ENCODE measurements at regions not wholly inside any gene's neighbourhood (a gene's known extent, or its start where the extent isn't known, plus 50 kb on each side); places are given as distances from the start of the nearest gene placed in this dataset.

DNA sequence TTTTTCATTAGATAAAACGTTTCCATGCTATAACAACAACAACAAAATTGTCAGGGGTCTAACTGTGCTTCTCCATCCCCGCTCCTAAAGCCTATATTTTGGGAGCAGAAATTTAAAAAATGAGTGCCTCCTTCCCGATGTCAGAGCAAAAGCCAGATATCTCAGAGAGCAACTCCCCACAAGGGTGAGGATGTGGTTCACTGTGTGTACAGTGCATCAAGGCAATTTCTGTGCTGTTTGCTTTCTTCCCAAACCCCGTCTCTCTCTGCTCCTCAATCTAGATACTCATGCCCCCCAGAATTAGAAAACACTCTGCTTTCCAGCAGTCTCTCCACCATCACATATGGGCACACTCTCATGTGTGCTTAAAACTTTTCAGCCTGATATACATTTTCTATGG is 76.7 kb upstream of the MBNL1 start:
- no peak for DNase-seq (ENCODE audit: low read depth in 4 of 4, low spot score in 1 of 4)

DNA sequence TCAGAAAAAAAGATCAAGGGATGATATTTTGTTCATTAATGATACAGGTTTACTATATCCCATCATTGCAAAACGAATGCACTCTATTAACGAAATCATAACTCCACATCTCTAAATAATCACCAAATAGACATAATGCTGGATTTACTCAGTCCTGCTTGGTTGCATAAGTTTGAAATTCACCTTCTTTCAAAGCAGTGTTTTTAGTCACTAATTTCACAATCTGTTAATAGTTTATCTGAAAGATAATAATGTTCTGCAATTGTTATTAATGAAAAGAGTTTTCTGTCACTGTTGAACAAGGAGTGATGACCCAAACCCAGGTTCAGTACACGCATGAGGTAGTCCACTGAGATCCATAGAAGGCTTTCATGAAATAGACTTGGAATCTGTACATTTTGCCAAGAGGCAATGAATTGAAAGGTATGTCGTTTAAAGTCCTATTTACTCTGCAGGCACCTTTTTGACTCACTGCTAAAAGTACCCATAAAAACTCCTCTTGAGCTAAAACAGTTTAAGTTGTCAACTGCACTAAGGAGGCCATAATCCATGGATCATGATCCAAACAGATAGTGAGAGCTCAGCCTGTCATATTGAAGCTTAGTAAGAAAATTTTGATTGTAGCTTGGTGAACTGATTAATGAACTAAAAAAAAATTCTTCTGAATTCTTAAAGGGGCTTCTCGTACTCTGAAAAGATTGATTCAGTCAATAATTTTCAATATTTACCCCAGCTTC is 75.6 kb upstream of the MBNL1 start:
- no peak for DNase-seq (ENCODE audit: low read depth in 4 of 4, low spot score in 1 of 4)

DNA sequence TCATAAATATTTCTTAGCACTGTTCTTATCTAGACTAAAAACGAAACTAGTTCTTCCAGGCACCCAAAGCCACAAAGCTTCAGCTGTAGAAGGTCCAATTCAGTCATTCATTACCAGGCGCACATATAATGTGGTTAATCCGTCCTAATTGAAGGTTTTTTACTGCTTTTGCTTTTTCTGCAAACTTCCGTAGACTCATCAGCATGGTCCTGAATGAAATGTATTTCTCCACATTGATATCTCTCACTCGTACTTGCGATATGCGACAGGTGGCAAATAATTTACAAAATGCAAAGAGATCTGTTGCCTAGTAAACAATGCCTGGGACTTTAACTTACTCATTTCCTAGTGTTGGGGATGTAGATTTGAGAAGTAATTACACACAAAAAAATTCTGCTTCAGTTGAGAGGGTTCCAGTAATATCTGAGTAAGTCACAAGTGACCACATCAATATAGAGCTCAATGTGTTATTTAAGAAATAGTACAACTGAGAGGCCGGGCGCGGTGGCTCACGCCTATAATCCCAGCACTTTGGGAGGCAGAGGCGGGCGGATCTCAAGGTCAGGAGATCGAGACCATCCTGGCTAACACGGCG is 75.0 kb upstream of the MBNL1 start:
- no peak for DNase-seq (ENCODE audit: low read depth in 4 of 4, low spot score in 1 of 4)

GRCh38 chr3:152195206-152195605 is 73.5 kb upstream of the MBNL1 start:
- no peak for DNase-seq (ENCODE audit: low read depth in 4 of 4, low spot score in 1 of 4)

DNA sequence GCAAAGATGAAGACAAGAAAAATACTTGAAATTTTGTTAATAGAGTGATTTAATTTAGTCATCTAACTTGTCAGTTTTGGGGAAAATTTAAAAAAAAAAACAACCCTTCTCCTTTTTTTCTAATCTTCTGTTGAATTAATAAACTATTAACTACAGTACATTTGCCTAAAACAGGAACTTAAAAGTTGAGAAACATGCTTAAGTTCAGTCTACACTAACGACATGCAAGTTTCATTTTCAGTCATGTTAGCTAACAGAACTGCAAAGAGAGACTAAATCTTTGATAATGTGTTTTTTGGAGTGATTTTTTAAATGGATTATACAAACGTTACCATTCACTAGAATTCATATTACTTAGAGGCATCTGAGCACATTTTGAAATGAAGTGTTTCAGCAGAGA is 71.9 kb upstream of the MBNL1 start:
- no peak for DNase-seq (ENCODE audit: low read depth in 4 of 4, low spot score in 1 of 4)

DNA sequence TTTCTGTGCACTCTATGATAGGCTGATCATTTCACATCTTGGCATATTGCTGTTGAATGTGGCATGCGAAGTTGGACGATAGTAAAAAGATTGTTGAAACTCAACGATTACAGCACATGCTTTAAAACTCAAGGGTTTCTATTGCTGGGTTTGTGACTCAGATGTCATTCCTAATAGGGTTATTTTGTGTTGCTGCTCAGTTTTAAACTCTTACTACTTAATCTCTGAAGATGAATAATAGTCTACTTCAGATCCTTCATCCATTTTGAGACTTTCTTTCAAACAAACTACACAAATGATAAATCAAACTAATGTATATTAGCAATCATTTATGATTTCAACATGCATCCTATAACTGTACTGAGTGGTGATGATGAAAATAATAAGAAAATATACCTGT is 71.3 kb upstream of the MBNL1 start:
- DNase-seq (ENCODE audit: low read depth in 4 of 4, low spot score in 1 of 4), result no peak

- no peak for DNase-seq (ENCODE audit: low read depth in 4 of 4, low spot score in 1 of 4)
Observed at GRCh38 chr3:152197937-152198336, 70.8 kb upstream of the MBNL1 start.

DNA sequence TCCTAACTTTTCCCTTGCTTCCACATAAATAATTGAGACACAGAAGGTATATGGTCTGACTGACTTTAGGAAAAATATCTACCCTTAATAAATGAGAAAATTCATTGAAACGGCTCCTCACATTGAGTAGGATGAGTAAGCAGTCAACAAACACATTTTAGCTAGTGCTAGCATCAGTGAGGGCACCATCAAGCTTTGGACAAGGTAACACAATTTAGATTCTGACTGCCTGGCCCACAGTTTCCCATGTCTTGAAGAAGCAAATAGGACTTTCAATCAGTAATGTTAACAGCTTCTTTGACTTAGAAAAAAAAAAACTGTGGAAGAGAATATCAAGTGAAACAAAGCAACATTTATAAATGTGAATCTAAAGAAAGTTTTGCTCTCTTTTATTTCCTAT is 70.1 kb upstream of the MBNL1 start:
- DNase-seq (ENCODE audit: low read depth in 4 of 4, low spot score in 1 of 4), result no peak

DNA sequence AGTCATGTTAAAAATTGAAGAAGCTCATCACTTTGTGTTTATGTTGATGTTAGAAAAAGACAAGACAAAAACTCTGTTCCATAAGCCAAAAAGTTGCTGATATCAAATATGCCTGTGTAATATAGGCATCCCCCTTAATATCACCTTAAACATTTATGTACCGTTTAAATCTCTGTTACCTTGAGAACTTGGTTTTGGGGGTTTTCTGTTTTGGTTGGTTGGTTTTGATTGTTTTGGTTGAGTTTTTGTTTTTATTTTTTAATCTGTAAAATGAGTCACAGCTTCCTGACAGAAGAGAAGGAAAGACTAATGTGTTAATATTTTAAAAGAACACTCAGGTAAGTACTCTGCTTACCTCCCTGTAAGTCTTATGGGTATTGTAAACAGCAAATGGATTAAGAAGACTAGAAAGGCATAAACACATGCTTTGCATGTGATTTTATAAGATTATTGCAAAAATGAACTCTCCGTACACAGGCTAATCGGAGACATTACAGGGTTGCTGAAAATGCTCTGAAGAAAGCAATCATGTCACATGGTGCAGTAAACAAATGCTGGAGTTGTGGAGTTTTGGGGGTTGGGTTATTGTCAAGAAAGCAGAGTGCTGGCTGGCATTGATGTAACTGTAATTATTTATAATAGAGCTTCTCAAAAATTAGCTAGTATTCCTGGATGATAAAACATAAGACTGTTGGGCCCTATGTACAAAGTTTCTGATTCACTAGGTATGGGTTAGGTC is 69.5 kb upstream of the MBNL1 start:
- no peak for DNase-seq (ENCODE audit: low read depth in 4 of 4, low spot score in 1 of 4)

- DNase-seq (ENCODE audit: low read depth in 4 of 4, low spot score in 1 of 4), result no peak
Observed at GRCh38 chr3:152200476-152201420, 68.0 kb upstream of the MBNL1 start.

- no peak for DNase-seq (ENCODE audit: low read depth in 4 of 4, low spot score in 1 of 4)
Observed at GRCh38 chr3:152202976-152203626, 65.6 kb upstream of the MBNL1 start.

GRCh38 chr3:152203652-152204051 is 65.1 kb upstream of the MBNL1 start:
- no peak for DNase-seq (ENCODE audit: low read depth in 4 of 4, low spot score in 1 of 4)

- no peak for DNase-seq (ENCODE audit: low read depth in 4 of 4, low spot score in 1 of 4)
Observed at GRCh38 chr3:152204218-152204617, 64.5 kb upstream of the MBNL1 start.

DNA sequence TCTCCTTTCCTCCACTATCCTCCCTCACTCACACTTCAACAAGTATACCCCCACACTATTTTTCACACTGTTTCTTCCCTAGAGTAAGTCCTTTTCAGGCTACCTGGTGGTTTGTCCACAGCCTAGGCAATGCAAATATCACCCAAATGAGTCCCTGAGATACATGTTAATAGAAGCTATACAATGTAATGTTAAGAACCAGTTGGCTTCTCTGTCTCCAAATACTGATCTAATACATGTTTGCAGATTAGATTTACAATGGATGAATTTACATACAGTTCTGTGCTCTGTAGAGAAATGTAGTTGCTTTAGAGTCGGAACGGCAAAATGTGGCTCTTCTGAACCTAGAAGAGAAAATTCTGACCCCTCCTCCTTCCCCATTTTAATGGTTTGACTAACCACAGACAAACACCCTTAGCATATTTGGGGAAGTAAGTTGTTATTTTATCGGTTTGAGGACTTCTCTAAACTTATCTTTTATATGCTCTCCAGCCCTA is 63.6 kb upstream of the MBNL1 start:
- no peak for DNase-seq (ENCODE audit: low read depth in 4 of 4, low spot score in 1 of 4)

- no peak for DNase-seq (ENCODE audit: low read depth in 4 of 4, low spot score in 1 of 4)
Observed at GRCh38 chr3:152206243-152206760, 62.4 kb upstream of the MBNL1 start.

GRCh38 chr3:152208439-152208838 is 60.3 kb upstream of the MBNL1 start:
- no peak for DNase-seq (ENCODE audit: low read depth in 4 of 4, low spot score in 1 of 4)

GRCh38 chr3:152209060-152209459 is 59.7 kb upstream of the MBNL1 start:
- DNase-seq (ENCODE audit: low read depth in 4 of 4, low spot score in 1 of 4), result no peak

DNA sequence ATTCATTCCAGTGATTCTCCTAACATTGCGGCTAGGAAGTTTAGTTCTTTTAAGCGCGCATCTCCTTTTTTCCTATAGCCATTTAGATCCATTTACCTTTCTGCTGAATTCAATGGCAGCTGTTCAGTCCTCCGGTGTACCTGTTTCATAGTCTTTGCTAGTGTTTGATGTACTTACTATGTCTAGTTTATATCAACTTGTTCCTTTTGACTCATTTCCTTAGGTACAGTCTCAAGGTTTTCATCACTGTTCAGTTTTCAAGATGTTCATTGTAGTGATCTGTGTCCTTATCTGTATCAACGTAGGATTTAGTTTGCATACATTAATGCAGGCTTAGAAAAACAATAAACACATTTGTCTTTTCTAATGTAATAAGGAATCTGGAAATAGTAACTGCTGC is 59.0 kb upstream of the MBNL1 start:
- DNase-seq (ENCODE audit: low read depth in 4 of 4, low spot score in 1 of 4), result no peak

DNA sequence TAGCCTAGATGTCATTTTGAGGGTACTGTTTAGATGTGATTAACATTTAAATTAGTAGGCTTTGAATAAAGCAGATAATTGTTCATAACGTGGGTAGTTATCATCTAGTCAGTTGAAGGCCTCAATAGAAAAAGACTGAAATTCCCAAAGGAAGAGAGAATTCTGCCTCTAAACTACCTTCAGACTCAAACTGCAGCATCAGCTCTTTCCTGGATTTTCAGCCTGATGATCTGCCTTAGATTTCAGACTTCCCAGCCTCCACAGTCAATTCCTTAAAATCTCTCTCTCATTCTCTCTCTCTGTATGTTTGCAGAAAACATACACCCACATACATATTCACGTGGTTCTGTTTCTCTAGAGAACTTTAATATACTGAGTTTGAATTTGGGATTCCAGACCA is 58.0 kb upstream of the MBNL1 start:
- DNase-seq (ENCODE audit: low read depth in 4 of 4, low spot score in 1 of 4), result no peak

- DNase-seq (ENCODE audit: low read depth in 4 of 4, low spot score in 1 of 4), result no peak
Observed at GRCh38 chr3:152211655-152212054, 57.1 kb upstream of the MBNL1 start.
